Pancreas (tissue), 10 donors: ENCODE measurements at regions not wholly inside any gene's neighbourhood (a gene's known extent, or its start where the extent isn't known, plus 50 kb on each side); places are given as distances from the start of the nearest gene placed in this dataset.

Source experiments
- ATAC-seq, 4 donors: fragments of 200-7000 bp; cut with Tn5 transposase; one replicate each; pipeline versions ENCODE4 v1.8.0 to v1.9.1; 2020; ENCODE audit warnings: mild to moderate bottlenecking in 4 of 4, moderate library complexity in 4 of 4
- DNase-seq, 6 donors: peaks; one replicate each; pipeline ENCODE4 v3.0.0-alpha.2; 2020
- FAIRE-seq: peaks from 2 replicates; lab custom pipeline; 2012; peaks lifted over from hg19 to GRCh38; lab: Jason Lieb, UNC
- H3K27ac ChIP-seq, 4 donors: fragments of 200-600 bp; sonication (generic); 1 replicate in 3 of 4; 2 replicates in 1 of 4; pipeline versions ENCODE4 v1.5.0 to v1.8.0; 2020
- H3K27me3 ChIP-seq, 4 donors: fragments of 200-600 bp; one replicate each; pipeline ENCODE4 v1.8.0; 2021
- H3K36me3 ChIP-seq, 3 donors: fragments of 200-600 bp; sonication (generic) in 1 of 3; one replicate each; pipeline versions ENCODE4 v1.5.0 to v1.8.0; 2020 to 2021
- H3K4me1 ChIP-seq, 3 donors: fragments of 200-600 bp; one replicate each; pipeline ENCODE4 v1.8.0; 2021
- H3K4me3 ChIP-seq, 4 donors: fragments of 200-600 bp; sonication (generic) in 2 of 4; one replicate each; pipeline versions ENCODE4 v1.5.0 to v1.8.0; 2020 to 2021
- H3K9me3 ChIP-seq, 4 donors: fragments of 200-600 bp; one replicate each; pipeline ENCODE4 v1.8.0; 2021
- CTCF ChIP-seq, 4 donors: fragments of 200-600 bp; sonication (generic) in 3 of 4; IDR thresholded peaks; one replicate each; pipeline versions ENCODE4 v1.5.0 to v1.8.0; 2021; ENCODE audit warnings: antibody characterized with exemption in 4 of 4
- WGBS, 2 donors: extraction: QIAGEN DNeasy Blood & Tissue Kit; methylation state at CpG; one replicate each; pipeline ENCODE4 v1.1.7; 2013; 5-methylcytosine and 5-hydroxymethylcytosine counted together
- intact Hi-C, 3 donors: fragments of 100-400 bp; cut with DNase I; formaldehyde crosslinking; loops; one replicate each; pipeline versions ENCODE4 v1.11.1 to v1.14.2; 2022
- donor health status: healthy with polysubstance abuse.
- donor health status: DM: no; HTN: no; CAD: no; lungs with moderate emphysema.
- donor health status: DM: no; HTN: no; CAD: no.
- donor health status: control.
- donor health status: control.
- donor health status: Bipolar disorder and iron deficiency.
- donor health status: DM: yes; HTN: yes; CAD: no.
- donor health status: DM: no; HTN: no; CAD: no.
- donor health status: DM: no; HTN: no; CAD: no.
- donor health status: DM: yes; HTN: yes; CAD: no.

GRCh38 chr6:9186148-9186547 is 750.8 kb upstream of the SLC35B3 start:
- Histone ChIP-seq H3K4me1 (no peaks in the 10 kb centered on the region), H3K4me3 (no peak overlapping the region), H3K36me3 (no peaks in the 10 kb centered on the region), H3K27ac (no peak overlapping the region), H3K9me3 (no peaks in the 10 kb centered on the region), H3K27me3 (no peaks in the 10 kb centered on the region)
- no peak for DNase-seq
- no peak for TF ChIP-seq CTCF (IDR thresholded peaks at IDR 0.05)
- intact Hi-C loops = no loop called here
- no peak for ATAC-seq
- no peak for FAIRE-seq

- no peaks in the 10 kb centered on the region for H3K4me1 ChIP-seq
- no peaks in the 10 kb centered on the region for H3K27me3 ChIP-seq
- H3K9me3 ChIP-seq = no peaks in the 10 kb centered on the region
- no peak overlapping the region for H3K4me3 ChIP-seq
- H3K27ac ChIP-seq = no peak overlapping the region
- 68 to 86% methylated on average over 2 of the region's 2 CpGs for WGBS, 2 donors
- no peaks in the 10 kb centered on the region for H3K36me3 ChIP-seq
- TF ChIP-seq CTCF (IDR thresholded peaks at IDR 0.05) = no peak
- no peak for FAIRE-seq
- intact Hi-C loops = no loop called here
- no peak for ATAC-seq
- no peak for DNase-seq
Measured at GRCh38 chr6:9178071-9178470, 742.7 kb upstream of the SLC35B3 start.

GRCh38 chr6:9173229-9173628 is 737.9 kb upstream of the SLC35B3 start:
- DNase-seq (no peak), FAIRE-seq (no peak), ATAC-seq (no peak)
- WGBS, 2 donors = 50 to 64% methylated on average over 7 of the region's 7 CpGs
- Histone ChIP-seq H3K4me3 (no peak overlapping the region), H3K9me3 (no peaks in the 10 kb centered on the region), H3K4me1 (no peaks in the 10 kb centered on the region), H3K27ac (no peak overlapping the region), H3K36me3 (no peaks in the 10 kb centered on the region), H3K27me3 (no peaks in the 10 kb centered on the region)
- intact Hi-C loops = no loop called here
- TF ChIP-seq CTCF (IDR thresholded peaks at IDR 0.05) = no peak

GRCh38 chr6:9172096-9172495 is 736.8 kb upstream of the SLC35B3 start:
- intact Hi-C loops = no loop called here
- H3K36me3 ChIP-seq = no peaks in the 10 kb centered on the region
- ATAC-seq (no peak), FAIRE-seq (no peak), DNase-seq (no peak)
- H3K27me3 ChIP-seq = no peaks in the 10 kb centered on the region
- 80 to 83% methylated on average over 1 of the region's 1 CpG for WGBS, 2 donors
- TF ChIP-seq CTCF (IDR thresholded peaks at IDR 0.05) = no peak
- no peak overlapping the region for H3K4me3 ChIP-seq
- no peak overlapping the region for H3K27ac ChIP-seq
- no peaks in the 10 kb centered on the region for H3K9me3 ChIP-seq
- no peaks in the 10 kb centered on the region for H3K4me1 ChIP-seq

GRCh38 chr6:9168669-9169068 is 733.3 kb upstream of the SLC35B3 start:
- no peaks in the 10 kb centered on the region for H3K36me3 ChIP-seq
- TF ChIP-seq CTCF (IDR thresholded peaks at IDR 0.05) = no peak
- intact Hi-C loops = no loop called here
- H3K4me1 ChIP-seq = no peaks in the 10 kb centered on the region
- FAIRE-seq (no peak), DNase-seq (no peak), ATAC-seq (no peak)
- 76 to 77% methylated on average over 1 of the region's 1 CpG for WGBS, 2 donors
- H3K9me3 ChIP-seq = no peaks in the 10 kb centered on the region
- H3K27ac ChIP-seq = no peak overlapping the region
- H3K4me3 ChIP-seq = no peak overlapping the region
- H3K27me3 ChIP-seq = no peaks in the 10 kb centered on the region
